ENCODE measurements at regions not wholly inside any gene's neighbourhood (a gene's known extent, or its start where the extent isn't known, plus 50 kb on each side); places are given as distances from the start of the nearest gene placed in this dataset.

DNA sequence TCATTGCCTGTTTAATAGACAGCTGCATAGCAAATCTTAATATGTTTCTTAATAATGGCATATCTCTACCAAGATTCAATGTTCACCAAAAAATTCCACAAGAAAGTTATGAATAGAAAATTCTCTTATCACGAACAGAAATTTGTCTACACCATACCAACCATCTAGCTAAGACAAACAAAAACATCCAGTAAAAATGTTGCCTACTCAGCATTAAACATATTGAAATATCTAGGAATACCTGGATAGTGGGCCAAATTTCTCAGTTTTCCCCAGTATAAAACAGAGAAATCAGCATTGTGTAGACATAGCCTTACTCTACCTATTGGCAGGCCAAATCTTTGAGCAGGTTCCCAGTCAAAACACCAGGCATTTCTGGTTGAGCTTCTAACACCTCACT lies 598.6 kb downstream of the KLHL13 start:
- TF ChIP-seq ZZZ3 (CRISPR knock-in tag; IDR thresholded peaks at IDR 0.05; ENCODE audit: borderline replicate concordance) (no peak), POLR2A (IDR thresholded peaks at IDR 0.05; ENCODE audit: insufficient read depth in 1 of 2, low read depth in 2 of 2, low read length in 2 of 2) (no peak), MAFK (conservative IDR thresholded peaks at IDR 0.05 in 1 of 2, IDR thresholded peaks at IDR 0.05 in 1 of 2; ENCODE audit: low read length in 2 of 2) (peak; percentile 63 to 82)
- TF ChIP-seq, protein P1, sequence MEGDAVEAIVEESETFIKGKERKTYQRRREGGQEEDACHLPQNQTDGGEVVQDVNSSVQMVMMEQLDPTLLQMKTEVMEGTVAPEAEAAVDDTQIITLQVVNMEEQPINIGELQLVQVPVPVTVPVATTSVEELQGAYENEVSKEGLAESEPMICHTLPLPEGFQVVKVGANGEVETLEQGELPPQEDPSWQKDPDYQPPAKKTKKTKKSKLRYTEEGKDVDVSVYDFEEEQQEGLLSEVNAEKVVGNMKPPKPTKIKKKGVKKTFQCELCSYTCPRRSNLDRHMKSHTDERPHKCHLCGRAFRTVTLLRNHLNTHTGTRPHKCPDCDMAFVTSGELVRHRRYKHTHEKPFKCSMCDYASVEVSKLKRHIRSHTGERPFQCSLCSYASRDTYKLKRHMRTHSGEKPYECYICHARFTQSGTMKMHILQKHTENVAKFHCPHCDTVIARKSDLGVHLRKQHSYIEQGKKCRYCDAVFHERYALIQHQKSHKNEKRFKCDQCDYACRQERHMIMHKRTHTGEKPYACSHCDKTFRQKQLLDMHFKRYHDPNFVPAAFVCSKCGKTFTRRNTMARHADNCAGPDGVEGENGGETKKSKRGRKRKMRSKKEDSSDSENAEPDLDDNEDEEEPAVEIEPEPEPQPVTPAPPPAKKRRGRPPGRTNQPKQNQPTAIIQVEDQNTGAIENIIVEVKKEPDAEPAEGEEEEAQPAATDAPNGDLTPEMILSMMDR (CRISPR knock-in tag; IDR thresholded peaks at IDR 0.05) = no peak

Measured in HepG2 (cell line).